Progenitor cell of endocrine pancreas (in vitro differentiated cells): ENCODE measurements at regions not wholly inside any gene's neighbourhood (a gene's known extent, or its start where the extent isn't known, plus 50 kb on each side); places are given as distances from the start of the nearest gene placed in this dataset.

Source experiments
- DNase-seq: peaks from one replicate; pipeline ENCODE4 v3.0.0; 2021; ENCODE audit warnings: low spot score; ENCODE audit not compliant: unreplicated experiment
- H3K27ac Mint-ChIP-seq: 2 replicates; pipeline ENCODE4 v1.8.0; 2021; ENCODE audit warnings: mild to moderate bottlenecking, moderate library complexity, mixed read lengths
- H3K27me3 Mint-ChIP-seq: 2 replicates; pipeline ENCODE4 v1.8.0; 2021; ENCODE audit warnings: mixed read lengths
- H3K36me3 Mint-ChIP-seq: 2 replicates; pipeline ENCODE4 v1.8.0; 2022; ENCODE audit warnings: mixed read lengths; ENCODE audit not compliant: insufficient read depth
- H3K4me1 Mint-ChIP-seq: 2 replicates; pipeline ENCODE4 v1.8.0; 2021; ENCODE audit warnings: low read depth, mixed read lengths
- H3K4me3 Mint-ChIP-seq: 2 replicates; pipeline ENCODE4 v1.8.0; 2021; ENCODE audit warnings: low read depth, mild to moderate bottlenecking, moderate library complexity, mixed read lengths
- H3K9me3 Mint-ChIP-seq: 2 replicates; pipeline ENCODE4 v1.8.0; 2021; ENCODE audit warnings: low read depth, mixed read lengths
- CTCF ChIP-seq: fragments of 200-600 bp; sonication (generic); IDR thresholded peaks from one replicate; pipeline ENCODE4 v1.5.0; 2021; ENCODE audit warnings: antibody characterized with exemption, mild to moderate bottlenecking; ENCODE audit not compliant: unreplicated experiment

GRCh38 chr10:59000162-59000825 is 176.1 kb upstream of the PHYHIPL start:
- TF ChIP-seq CTCF: no peak
- H3K4me1 Mint-ChIP-seq: peaks cover 16% of the 10 kb centered on the region
- no peak overlapping the region for H3K4me3 Mint-ChIP-seq

GRCh38 chr10:59002011-59002410 is 174.4 kb upstream of the PHYHIPL start:
- no peaks in the 10 kb centered on the region for H3K9me3 Mint-ChIP-seq
- no peaks in the 10 kb centered on the region for H3K27me3 Mint-ChIP-seq
- no peak overlapping the region for H3K4me3 Mint-ChIP-seq
- no peak overlapping the region for H3K27ac Mint-ChIP-seq
- no peaks in the 10 kb centered on the region for H3K36me3 Mint-ChIP-seq
- no peak for TF ChIP-seq CTCF
- DNase-seq: no peak
- peaks cover 23% of the 10 kb centered on the region for H3K4me1 Mint-ChIP-seq

More at GRCh38 chr10:59000162-59000825, 176.1 kb upstream of the PHYHIPL start:
- H3K27me3 Mint-ChIP-seq: no peaks in the 10 kb centered on the region
- no peaks in the 10 kb centered on the region for H3K9me3 Mint-ChIP-seq
- H3K36me3 Mint-ChIP-seq: no peaks in the 10 kb centered on the region
- DNase-seq: no peak
- no peak overlapping the region for H3K27ac Mint-ChIP-seq

- no peak for DNase-seq
- peaks cover 29% of the 10 kb centered on the region for H3K4me1 Mint-ChIP-seq
- no peak for TF ChIP-seq CTCF
- no peaks in the 10 kb centered on the region for H3K27me3 Mint-ChIP-seq
- H3K9me3 Mint-ChIP-seq: no peaks in the 10 kb centered on the region
- H3K27ac Mint-ChIP-seq: no peak overlapping the region
- H3K36me3 Mint-ChIP-seq: no peaks in the 10 kb centered on the region
- H3K4me3 Mint-ChIP-seq: no peak overlapping the region
These were observed 173.2 kb upstream of the PHYHIPL start for GRCh38 chr10:59003203-59003602.

- TF ChIP-seq CTCF: no peak
- Mint-ChIP-seq H3K27ac (no peak overlapping the region), H3K4me1 (peaks cover 30% of the 10 kb centered on the region)
These were observed 172.1 kb upstream of the PHYHIPL start for GRCh38 chr10:59004392-59004791.

GRCh38 chr10:59006511-59007306 is 169.7 kb upstream of the PHYHIPL start:
- H3K27ac Mint-ChIP-seq: peak overlapping the region; percentile 59
- H3K4me1 Mint-ChIP-seq: peaks cover 28% of the 10 kb centered on the region
- H3K36me3 Mint-ChIP-seq: no peaks in the 10 kb centered on the region
- H3K9me3 Mint-ChIP-seq: no peaks in the 10 kb centered on the region
- DNase-seq: no peak
- H3K4me3 Mint-ChIP-seq: no peak overlapping the region
- no peak for TF ChIP-seq CTCF
- H3K27me3 Mint-ChIP-seq: no peaks in the 10 kb centered on the region

More at GRCh38 chr10:59004392-59004791, 172.1 kb upstream of the PHYHIPL start:
- H3K4me3 Mint-ChIP-seq: no peak overlapping the region
- no peak for DNase-seq
- H3K27me3 Mint-ChIP-seq: no peaks in the 10 kb centered on the region
- no peaks in the 10 kb centered on the region for H3K9me3 Mint-ChIP-seq
- no peaks in the 10 kb centered on the region for H3K36me3 Mint-ChIP-seq
